T-helper 2 cell treated with Interferon-gamma antibody and Interleukin-4, amounts not matched to agents 5 μg/mL and 100 μg/mL, for 36 hours (primary cell): ENCODE measurements at regions not wholly inside any gene's neighbourhood (a gene's known extent, or its start where the extent isn't known, plus 50 kb on each side); places are given as distances from the start of the nearest gene placed in this dataset.
"Not testable (repeated sequence)": the region's sequence is repeated elsewhere in the genome, so short reads cannot be mapped to it uniquely, and the experiment has no call there.

Experiments
- DNase-seq: peaks from one replicate; pipeline ENCODE4 v3.0.0; 2021; ENCODE audit warnings: low spot score
- H3K27ac Mint-ChIP-seq: one replicate; pipeline ENCODE4 v1.8.0; 2021; ENCODE audit warnings: mild to moderate bottlenecking, mixed read lengths
- H3K27me3 Mint-ChIP-seq: one replicate; pipeline ENCODE4 v1.8.0; 2021; ENCODE audit warnings: low read depth, mixed read lengths
- H3K36me3 Mint-ChIP-seq: one replicate; pipeline ENCODE4 v1.8.0; 2021; ENCODE audit warnings: low read depth, mixed read lengths
- H3K4me1 Mint-ChIP-seq: one replicate; pipeline ENCODE4 v1.8.0; 2021; ENCODE audit warnings: low read depth, mixed read lengths
- H3K4me3 Mint-ChIP-seq: one replicate; pipeline ENCODE4 v1.8.0; 2022; ENCODE audit warnings: mild to moderate bottlenecking, moderate library complexity, mixed read lengths
- H3K9me3 Mint-ChIP-seq: one replicate; pipeline ENCODE4 v1.8.0; 2021; ENCODE audit warnings: mixed read lengths

- DNase-seq, result no peak
- Mint-ChIP-seq H3K27ac (no peak overlapping the region), H3K27me3 (peaks cover 4% of the 10 kb centered on the region), H3K9me3 (peaks cover 8% of the 10 kb centered on the region), H3K4me1 (no peaks in the 10 kb centered on the region), H3K36me3 (no peaks in the 10 kb centered on the region), H3K4me3 (no peak overlapping the region)
Measured at GRCh38 chr16:86351041-86351784, 159.1 kb upstream of the FOXF1 start.

GRCh38 chr16:86351785-86352139 is 158.6 kb upstream of the FOXF1 start:
- not testable (repeated sequence) for H3K9me3 Mint-ChIP-seq, H3K36me3 Mint-ChIP-seq, H3K4me3 Mint-ChIP-seq, DNase-seq, H3K27ac Mint-ChIP-seq, H3K4me1 Mint-ChIP-seq, H3K27me3 Mint-ChIP-seq

- Mint-ChIP-seq H3K4me1 (no peaks in the 10 kb centered on the region), H3K4me3 (no peak overlapping the region), H3K36me3 (no peaks in the 10 kb centered on the region), H3K27me3 (no peaks in the 10 kb centered on the region), H3K27ac (no peak overlapping the region), H3K9me3 (peaks cover 10% of the 10 kb centered on the region)
- DNase-seq, result no peak
Measured at GRCh38 chr16:86353148-86353547, 157.2 kb upstream of the FOXF1 start.

- Mint-ChIP-seq H3K36me3 (no peaks in the 10 kb centered on the region), H3K4me1 (no peaks in the 10 kb centered on the region), H3K27me3 (no peaks in the 10 kb centered on the region), H3K4me3 (no peak overlapping the region), H3K9me3 (peaks cover 10% of the 10 kb centered on the region), H3K27ac (no peak overlapping the region)
- no peak for DNase-seq
Measured at GRCh38 chr16:86353948-86354347, 156.4 kb upstream of the FOXF1 start.

GRCh38 chr16:86354641-86355513 is 155.4 kb upstream of the FOXF1 start:
- no peak for DNase-seq
- H3K9me3 Mint-ChIP-seq, result peaks cover 10% of the 10 kb centered on the region
- no peak overlapping the region for H3K4me3 Mint-ChIP-seq
- no peaks in the 10 kb centered on the region for H3K27me3 Mint-ChIP-seq
- no peak overlapping the region for H3K27ac Mint-ChIP-seq
- H3K36me3 Mint-ChIP-seq, result no peaks in the 10 kb centered on the region
- H3K4me1 Mint-ChIP-seq, result no peaks in the 10 kb centered on the region

GRCh38 chr16:86355531-86355930 is 154.8 kb upstream of the FOXF1 start:
- no peaks in the 10 kb centered on the region for H3K4me1 Mint-ChIP-seq
- no peaks in the 10 kb centered on the region for H3K27me3 Mint-ChIP-seq

GRCh38 chr16:86355951-86356350 is 154.4 kb upstream of the FOXF1 start:
- Mint-ChIP-seq H3K9me3 (peaks cover 10% of the 10 kb centered on the region), H3K36me3 (no peaks in the 10 kb centered on the region), H3K4me3 (no peak overlapping the region), H3K27me3 (no peaks in the 10 kb centered on the region), H3K27ac (no peak overlapping the region), H3K4me1 (no peaks in the 10 kb centered on the region)
- DNase-seq, result no peak

More at GRCh38 chr16:86355531-86355930, 154.8 kb upstream of the FOXF1 start:
- Mint-ChIP-seq H3K9me3 (peaks cover 10% of the 10 kb centered on the region), H3K36me3 (no peaks in the 10 kb centered on the region), H3K4me3 (no peak overlapping the region), H3K27ac (no peak overlapping the region)
- DNase-seq, result no peak

- Mint-ChIP-seq H3K27ac (no peak overlapping the region), H3K4me3 (no peak overlapping the region), H3K27me3 (no peaks in the 10 kb centered on the region), H3K36me3 (no peaks in the 10 kb centered on the region), H3K4me1 (no peaks in the 10 kb centered on the region), H3K9me3 (peaks cover 10% of the 10 kb centered on the region)
- DNase-seq, result no peak
Measured at GRCh38 chr16:86356804-86357203, 153.5 kb upstream of the FOXF1 start.

GRCh38 chr16:86357303-86357702 is 153.0 kb upstream of the FOXF1 start:
- H3K36me3 Mint-ChIP-seq, result no peaks in the 10 kb centered on the region
- no peak for DNase-seq
- H3K27me3 Mint-ChIP-seq, result no peaks in the 10 kb centered on the region
- H3K4me3 Mint-ChIP-seq, result no peak overlapping the region
- peaks cover 10% of the 10 kb centered on the region for H3K9me3 Mint-ChIP-seq
- H3K27ac Mint-ChIP-seq, result no peak overlapping the region
- no peaks in the 10 kb centered on the region for H3K4me1 Mint-ChIP-seq

- DNase-seq, result no peak
- H3K9me3 Mint-ChIP-seq, result peaks cover 10% of the 10 kb centered on the region
- H3K4me3 Mint-ChIP-seq, result no peak overlapping the region
- no peaks in the 10 kb centered on the region for H3K4me1 Mint-ChIP-seq
- H3K36me3 Mint-ChIP-seq, result no peaks in the 10 kb centered on the region
- no peaks in the 10 kb centered on the region for H3K27me3 Mint-ChIP-seq
- H3K27ac Mint-ChIP-seq, result no peak overlapping the region
Measured at GRCh38 chr16:86357950-86358349, 152.4 kb upstream of the FOXF1 start.

- Mint-ChIP-seq H3K36me3 (no peaks in the 10 kb centered on the region), H3K4me3 (no peak overlapping the region), H3K27me3 (no peaks in the 10 kb centered on the region), H3K4me1 (no peaks in the 10 kb centered on the region), H3K9me3 (peaks cover 10% of the 10 kb centered on the region), H3K27ac (no peak overlapping the region)
- DNase-seq, result no peak
Measured at GRCh38 chr16:86359571-86359970, 150.8 kb upstream of the FOXF1 start.

GRCh38 chr16:86362155-86362849 is 148.0 kb upstream of the FOXF1 start:
- Mint-ChIP-seq H3K9me3 (no peaks in the 10 kb centered on the region), H3K4me1 (no peaks in the 10 kb centered on the region), H3K27me3 (peaks cover 5% of the 10 kb centered on the region), H3K27ac (no peak overlapping the region), H3K4me3 (no peak overlapping the region), H3K36me3 (no peaks in the 10 kb centered on the region)
- DNase-seq, result no peak

- Mint-ChIP-seq H3K4me3 (no peak overlapping the region), H3K9me3 (no peaks in the 10 kb centered on the region), H3K27ac (no peak overlapping the region), H3K27me3 (peaks cover 5% of the 10 kb centered on the region), H3K4me1 (no peaks in the 10 kb centered on the region), H3K36me3 (no peaks in the 10 kb centered on the region)
- no peak for DNase-seq
Measured at GRCh38 chr16:86363057-86363490, 147.3 kb upstream of the FOXF1 start.
